GM21786 (cell line): ENCODE measurements at regions not wholly inside any gene's neighbourhood (a gene's known extent, or its start where the extent isn't known, plus 50 kb on each side); places are given as distances from the start of the nearest gene placed in this dataset.
"Not testable (repeated sequence)": the region's sequence is repeated elsewhere in the genome, so short reads cannot be mapped to it uniquely, and the experiment has no call there.

Experiments used
- ATAC-seq: cut with Tn5 transposase; IDR thresholded peaks from one replicate; pipeline ENCODE4 v1.9.1; 2021; ENCODE audit not compliant: unreplicated experiment

- no peak for ATAC-seq
These were observed 1930.2 kb upstream of the PCDH20 start for GRCh38 chr13:63345835-63346234.

GRCh38 chr13:63344711-63345110 lies 1929.1 kb upstream of the PCDH20 start:
- no peak for ATAC-seq

DNA sequence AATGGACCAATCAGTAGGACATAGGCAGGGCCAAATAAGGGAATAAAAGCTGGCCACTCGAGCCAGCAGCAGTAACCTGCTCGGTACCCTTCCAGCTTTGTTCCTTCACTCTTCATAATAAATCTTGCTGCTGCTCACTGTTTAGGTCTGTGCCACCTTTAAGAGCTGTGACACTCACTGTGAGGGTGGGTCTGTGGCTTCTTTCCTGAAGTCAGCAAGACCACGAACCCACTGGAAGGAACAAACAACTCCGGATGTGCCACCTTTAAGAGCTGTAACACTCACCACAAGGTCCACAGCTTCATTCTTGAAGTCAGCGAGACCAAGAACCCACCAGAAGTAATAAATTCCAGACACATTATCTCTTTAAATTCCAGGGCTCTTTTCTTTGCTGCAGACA lies 1922.3 kb upstream of the PCDH20 start:
- no peak for ATAC-seq

DNA sequence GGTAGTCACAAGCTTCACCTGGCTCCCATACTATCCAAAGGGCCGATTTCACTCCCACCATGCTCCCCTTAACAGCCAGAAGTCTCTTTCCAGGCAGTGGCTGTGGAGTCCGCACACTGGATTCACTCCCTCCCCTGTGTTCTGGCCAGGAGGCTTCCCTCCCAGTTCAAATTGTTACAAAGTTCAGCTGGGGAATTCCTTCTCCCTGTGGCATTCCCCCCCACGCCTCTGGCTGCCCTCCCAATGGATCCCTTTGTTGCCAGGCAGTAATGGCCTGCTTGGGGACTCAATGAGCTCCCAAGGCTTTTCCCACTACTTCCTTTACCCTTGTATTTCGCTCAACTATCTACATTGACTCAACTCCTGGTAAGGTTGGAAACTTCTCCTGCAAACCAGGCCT lies 1921.4 kb upstream of the PCDH20 start:
- no peak for ATAC-seq

- ATAC-seq, result no peak
These were observed 1920.9 kb upstream of the PCDH20 start for GRCh38 chr13:63336549-63336948.

DNA sequence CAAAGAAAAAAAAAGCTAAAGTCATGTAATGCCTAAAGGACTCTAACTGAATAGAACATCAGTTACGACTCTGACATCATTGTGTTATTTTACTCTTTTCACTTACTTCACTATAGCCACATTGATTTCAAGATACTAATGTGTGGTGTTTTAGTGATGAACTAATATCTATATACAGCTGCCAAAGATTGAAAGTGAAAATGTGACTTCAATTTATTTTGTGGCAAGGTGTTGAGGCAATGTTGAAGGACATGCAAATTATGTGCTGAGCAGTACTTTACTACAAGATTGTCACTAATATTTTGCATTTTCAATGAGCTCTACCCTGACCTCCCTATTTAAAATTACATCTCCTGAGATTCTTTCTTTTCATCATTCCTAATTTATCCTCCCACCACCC lies 1911.9 kb upstream of the PCDH20 start:
- ATAC-seq, result no peak

DNA sequence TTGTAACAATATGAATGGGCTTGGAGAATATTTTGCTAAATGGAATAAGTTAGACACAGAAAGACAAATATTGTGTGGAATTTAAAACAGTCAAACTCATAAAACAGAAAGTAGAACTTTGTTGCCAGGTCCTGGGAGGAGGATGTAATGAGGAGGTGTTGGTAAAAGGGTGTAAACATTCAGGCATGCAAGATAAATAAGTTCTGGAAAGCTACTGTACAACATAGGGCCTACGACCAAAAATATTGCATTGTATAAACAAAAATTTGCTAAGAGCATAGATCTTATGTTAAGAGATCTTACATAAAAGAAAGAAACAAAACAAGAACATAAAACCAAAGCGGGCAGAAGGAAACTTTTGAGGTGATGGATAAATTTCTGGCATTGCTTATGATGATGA lies 1907.8 kb upstream of the PCDH20 start:
- ATAC-seq, result no peak

DNA sequence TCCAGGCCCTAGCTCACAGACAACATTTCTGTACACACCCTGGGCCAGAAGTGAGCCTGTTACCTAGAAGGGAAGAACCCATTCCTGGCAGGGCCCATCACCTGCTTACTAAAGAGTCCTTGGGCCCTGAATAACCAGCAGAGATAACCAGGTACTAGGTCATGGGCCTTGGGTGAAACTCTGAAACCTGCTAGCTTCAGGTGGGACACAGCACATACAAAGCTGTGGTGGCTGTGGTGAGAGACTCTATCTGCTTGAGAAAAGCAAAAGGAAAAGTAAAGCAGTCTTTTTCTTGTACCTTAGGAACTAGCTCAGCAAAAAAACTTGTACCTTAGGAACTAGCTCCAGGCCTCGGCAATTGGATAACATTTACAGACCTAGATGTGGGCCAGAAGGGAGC lies 1895.9 kb upstream of the PCDH20 start:
- no peak for ATAC-seq

DNA sequence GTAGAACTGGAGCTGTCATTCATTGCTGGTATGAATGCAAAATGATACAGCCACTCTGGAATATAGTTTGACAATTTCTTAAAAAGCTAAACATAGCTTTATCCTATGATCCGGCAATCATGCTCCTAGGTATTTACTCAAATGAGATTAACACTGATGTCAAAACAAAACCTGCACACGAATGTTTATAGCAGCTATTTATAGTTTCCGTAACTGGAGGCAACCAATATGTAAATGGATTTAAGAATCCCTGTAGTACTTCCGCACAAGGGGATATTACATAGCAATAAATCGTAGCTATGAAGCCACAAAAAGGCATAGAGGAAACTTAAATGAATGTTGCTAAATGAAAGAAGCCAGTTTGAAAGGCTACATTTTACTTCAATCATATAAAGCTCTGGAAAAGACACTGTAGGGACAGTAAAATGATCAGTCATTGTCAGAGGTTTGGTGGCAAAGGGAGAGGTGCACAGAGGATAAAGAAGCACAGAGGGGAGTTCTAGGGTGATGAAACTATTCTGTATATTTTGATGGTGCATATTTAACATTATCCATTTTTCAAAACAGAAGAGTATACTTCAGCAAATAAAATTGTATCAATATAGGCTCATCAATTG lies 1893.0 kb upstream of the PCDH20 start:
- no peak for ATAC-seq

- ATAC-seq, result peak; percentile 85
These were observed 1891.6 kb upstream of the PCDH20 start for GRCh38 chr13:63307228-63307627.

DNA sequence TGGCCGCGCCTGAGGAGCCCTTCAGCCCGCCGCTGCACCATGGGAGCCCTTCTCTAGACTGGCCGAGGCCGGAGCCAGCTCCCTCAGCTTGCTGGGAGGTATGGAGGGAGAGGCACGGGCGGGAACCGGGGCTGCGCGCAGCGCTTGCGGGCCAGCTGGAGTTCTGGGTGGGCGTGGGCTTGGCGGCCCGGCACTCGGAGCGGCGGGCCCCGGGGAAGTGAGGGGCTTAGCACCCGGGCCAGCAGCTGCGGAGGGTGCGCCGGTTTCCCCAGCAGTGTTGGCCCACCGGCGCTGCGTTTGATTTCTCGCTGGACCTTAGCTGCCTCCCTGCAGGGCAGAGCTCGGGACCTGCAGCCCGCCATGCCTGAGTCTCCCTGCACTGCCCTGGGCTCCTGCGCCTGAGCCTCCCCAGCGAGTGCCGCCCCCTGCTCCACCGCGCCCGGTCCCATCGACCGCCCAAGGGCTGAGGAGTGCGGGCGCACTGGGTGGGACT lies 1890.0 kb upstream of the PCDH20 start:
- ATAC-seq, result no peak

GRCh38 chr13:63304497-63304896 lies 1888.8 kb upstream of the PCDH20 start:
- ATAC-seq, result no peak

DNA sequence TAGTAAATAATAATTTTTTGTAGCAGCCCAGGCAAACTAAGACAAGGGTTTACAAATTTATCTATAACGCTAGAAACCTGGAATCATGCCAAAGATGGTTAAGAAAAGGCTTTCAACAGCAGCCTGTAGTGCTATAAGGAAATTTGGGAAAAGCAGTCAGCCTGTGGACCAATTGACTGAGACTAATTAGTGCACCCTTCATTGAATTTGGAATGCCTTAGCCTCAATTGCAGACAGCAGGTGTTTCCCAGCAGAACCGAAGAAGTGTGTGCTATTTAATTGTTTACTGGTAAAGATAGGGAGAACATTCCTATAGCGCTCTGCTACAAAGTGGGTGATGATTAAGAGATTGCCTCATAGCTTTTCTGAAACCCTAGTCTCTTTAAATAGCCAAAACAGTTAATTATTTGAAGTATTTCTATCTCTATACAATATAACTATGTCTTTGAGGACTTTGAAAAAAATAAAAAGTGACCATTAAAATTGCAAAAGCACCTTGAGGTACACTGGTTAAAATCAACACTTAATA lies 1884.3 kb upstream of the PCDH20 start:
- ATAC-seq, result no peak

DNA sequence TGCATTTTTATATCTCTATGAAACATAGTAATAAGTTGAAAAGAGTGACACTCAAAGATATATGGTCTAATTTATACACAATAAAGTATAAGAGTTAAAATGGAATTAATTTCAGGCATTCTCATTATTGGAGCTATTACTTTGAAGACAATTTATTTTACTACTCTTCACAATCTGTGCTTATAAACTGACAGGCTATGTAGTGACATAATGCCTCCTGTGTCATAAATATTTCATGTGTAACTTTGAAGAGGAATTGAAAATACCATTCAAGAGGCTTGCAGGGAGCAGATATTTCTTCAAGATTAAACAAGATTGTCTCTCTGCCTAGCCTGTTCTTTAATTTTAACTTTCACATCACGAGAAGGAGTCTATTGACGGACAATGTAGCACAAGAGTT lies 1881.5 kb upstream of the PCDH20 start:
- ATAC-seq, result no peak

DNA sequence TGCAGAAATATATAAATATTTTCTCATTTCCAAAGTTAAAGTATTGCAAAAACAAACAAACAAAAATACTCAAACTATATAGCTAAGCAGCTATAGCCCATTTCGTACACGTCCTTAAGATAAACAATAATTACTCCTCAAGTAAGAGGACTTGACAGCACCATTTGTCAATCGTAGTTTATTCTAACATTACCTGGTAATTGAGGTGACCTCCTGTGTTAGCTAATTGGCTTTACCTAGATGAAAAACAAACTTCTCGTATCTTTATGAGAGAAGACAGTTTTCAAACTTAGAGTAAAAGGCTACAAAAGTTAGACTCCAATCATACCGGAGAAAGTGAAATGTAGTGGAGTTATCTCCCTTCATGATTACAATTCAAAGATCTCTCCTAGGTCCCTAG lies 1876.1 kb upstream of the PCDH20 start:
- ATAC-seq, result no peak

GRCh38 chr13:63288576-63288975 lies 1872.9 kb upstream of the PCDH20 start:
- ATAC-seq, result no peak

GRCh38 chr13:63287926-63288325 lies 1872.3 kb upstream of the PCDH20 start:
- ATAC-seq, result no peak

GRCh38 chr13:63285426-63285825 lies 1869.8 kb upstream of the PCDH20 start:
- no peak for ATAC-seq

- no peak for ATAC-seq
These were observed 1863.5 kb upstream of the PCDH20 start for GRCh38 chr13:63279136-63279535.

- no peak for ATAC-seq
These were observed 1859.1 kb upstream of the PCDH20 start for GRCh38 chr13:63274772-63275171.

DNA sequence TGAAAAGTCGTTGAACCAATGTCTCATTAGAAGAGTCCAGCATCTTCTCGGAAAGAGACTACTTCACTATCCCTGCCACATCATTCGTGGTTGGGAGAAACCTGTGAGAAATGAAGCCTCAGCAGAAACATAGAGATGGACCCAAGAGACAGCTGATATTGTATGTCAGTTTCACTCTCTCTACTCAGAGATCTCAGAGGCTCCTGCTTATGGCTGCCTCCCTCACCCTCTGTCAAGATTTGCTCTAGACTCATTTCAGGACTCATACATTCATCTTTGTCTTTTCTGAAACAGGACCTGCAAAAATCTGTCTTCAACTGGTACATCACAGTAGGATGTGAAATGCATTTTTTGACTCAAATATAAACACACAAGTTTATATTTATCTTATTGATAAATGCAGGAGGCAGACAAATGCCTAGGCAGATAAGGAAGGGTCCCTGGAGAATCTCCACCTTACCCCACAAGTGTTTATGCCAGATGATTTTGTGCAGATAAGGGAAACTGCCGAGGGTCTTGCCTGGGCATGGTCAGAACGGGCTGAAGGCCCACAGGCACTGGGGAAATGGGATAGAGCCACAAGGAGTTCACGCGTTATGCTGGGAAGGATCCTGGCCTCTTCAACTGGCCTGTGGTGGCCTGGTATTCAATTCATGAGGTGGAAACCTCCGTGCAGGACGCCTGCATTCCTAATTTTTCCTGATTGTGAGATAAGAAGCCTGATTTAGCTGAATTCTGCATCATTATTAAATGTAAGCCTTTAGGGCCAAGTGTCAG lies 1834.0 kb upstream of the PCDH20 start:
- ATAC-seq, result no peak

DNA sequence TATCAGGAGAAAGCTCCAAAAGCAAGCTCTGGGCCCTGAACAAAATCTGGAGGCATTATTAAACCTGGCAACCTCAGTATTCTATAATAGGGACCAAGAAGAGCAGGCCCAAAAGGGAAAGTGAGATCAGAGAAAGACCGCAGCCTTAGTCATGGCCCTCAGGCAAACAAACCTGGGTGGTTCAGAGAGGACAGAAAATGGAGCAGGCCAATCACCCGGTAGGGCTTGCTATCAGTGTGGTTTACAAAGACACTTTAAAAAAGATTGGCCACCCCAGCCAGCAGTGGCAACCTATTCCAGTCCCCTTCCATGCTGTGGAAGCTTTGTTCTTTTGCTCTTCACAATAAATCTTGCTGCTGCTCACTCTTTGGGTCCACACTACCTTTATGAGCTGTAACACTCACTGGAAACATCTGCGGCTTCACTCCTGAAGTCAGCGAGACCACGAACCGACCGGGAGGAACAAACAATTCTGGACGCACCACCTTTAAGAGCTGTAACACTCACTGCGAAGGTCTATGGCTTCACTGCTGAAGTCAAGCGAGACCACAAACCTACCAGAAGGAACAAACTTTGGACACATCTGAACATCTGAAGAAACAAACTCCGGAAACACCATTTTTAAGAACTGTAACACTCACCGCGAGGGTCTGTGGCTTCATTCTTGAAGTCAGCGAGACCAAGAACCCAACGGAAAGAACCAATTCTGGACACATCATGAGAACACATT lies 1821.2 kb upstream of the PCDH20 start:
- ATAC-seq, result not testable (repeated sequence)
